NCI-H1694 treated with DMSO at 0.1 percent for 48 hours (cell line): ENCODE measurements at regions not wholly inside any gene's neighbourhood (a gene's known extent, or its start where the extent isn't known, plus 50 kb on each side); places are given as distances from the start of the nearest gene placed in this dataset.
"Not testable (repeated sequence)": the region's sequence is repeated elsewhere in the genome, so short reads cannot be mapped to it uniquely, and the experiment has no call there.

Experiments used
- DNase-seq: peaks from one replicate; lab custom pipeline; 2025; lab: John Stamatoyannopoulos, UW

DNA sequence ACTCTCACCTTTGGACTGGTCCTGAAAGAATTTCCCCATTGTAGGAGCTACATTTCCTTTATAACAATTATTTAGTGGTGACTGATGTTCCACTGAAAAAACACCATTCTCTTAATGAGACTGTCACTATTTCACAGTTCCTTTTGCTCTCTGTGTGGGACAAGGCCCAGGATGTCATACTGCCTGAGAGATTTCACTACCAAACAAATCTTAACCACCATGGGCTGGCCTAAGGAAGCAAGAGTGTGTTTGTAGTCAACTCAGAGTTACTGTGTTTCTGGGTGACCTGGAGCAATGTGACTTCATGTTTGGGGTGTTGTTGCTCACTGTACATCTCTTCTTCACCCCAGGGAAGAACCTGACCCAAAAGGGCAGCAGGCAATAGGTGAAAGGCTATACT lies 50.1 kb upstream of the ZNF608 start:
- DNase-seq = no peak

GRCh38 chr5:124797665-124798087 lies 51.2 kb upstream of the ZNF608 start:
- no peak for DNase-seq

DNA sequence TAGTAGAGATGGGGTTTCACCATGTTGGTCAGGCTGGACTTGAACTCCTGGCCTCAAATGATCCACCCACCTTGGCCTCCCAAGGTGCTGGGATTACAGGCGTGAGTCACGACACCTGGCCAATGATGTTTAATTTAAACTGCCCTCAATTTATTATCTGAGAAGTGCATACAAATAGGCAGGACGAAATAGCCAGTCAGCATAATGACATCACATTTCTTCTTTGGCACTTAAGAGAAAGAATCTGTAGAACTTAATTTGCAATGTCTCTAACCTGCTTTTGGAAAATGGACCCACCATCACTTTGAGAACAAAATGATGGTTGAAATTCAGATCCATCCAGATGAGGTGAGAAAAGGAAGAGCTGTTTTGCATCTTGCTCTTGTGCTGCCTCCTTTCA lies 52.5 kb upstream of the ZNF608 start:
- DNase-seq = no peak

DNA sequence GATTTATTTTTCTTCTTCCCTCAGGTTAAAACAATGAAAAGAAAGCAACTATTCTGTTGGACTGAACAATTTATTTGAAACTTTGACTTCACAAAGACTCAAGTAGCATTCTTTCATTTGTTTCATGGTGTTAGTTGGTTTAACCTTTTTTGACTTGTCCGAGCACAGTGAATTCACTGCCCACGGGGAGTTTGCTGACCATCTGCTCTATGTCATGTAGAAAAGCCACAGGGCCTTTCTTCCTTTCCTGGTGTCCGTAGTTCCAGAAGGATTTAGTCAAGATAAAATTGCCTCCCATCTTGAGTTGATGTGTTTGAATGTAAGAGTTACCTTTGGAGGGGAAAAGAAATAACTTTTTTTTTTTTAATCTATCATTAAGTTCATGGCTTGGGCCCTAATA lies 55.1 kb upstream of the ZNF608 start:
- no peak for DNase-seq

DNA sequence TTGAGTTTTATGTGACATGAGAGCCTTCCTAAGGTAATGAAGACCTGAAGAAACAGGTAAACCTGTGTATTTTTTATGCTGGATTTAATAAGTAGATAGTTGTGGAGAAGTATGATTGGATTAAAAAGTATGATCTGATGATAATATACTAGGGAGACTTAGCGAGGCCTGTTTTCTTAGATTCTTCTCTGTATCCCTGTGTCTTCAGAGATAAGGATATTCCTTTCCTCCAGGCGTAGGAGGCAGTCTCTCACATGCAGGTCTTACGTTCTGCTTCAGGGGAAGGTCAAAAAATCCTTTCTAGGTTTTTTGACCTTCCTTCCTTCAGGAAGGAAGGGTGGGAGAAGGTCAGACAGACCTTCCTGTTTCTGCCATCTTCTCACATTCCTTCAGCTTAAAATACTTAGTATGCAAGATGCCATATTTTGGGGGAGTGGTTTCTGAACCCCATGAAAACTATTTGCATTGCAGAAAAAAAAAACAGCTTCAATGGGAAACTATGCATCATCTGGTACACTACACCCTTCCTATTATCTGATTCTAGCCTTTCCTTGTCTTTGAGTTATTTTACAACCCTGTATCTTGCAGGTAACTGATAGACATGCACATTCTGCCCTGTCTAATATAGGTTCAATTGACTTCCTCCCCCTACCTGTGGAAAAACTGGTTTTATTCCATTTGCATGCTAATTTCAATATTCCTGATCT lies 57.3 kb upstream of the ZNF608 start:
- no peak for DNase-seq

DNA sequence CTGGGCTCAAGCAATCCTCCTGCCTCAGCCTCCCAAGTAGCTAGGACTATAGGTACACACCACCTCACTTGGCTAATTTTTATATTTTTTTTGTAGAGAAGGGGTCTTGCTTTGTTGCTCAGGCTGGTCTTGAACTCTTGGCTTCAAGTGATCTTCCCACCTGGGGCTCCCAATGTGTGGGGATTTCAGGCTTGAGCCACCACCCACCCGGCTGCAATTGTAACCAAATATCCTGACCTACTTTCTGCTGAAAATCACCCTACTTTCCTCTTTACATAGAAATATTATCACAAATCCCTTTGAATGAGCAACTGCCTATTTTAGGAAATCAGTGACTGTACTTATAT lies 59.6 kb upstream of the ZNF608 start:
- DNase-seq = no peak

DNA sequence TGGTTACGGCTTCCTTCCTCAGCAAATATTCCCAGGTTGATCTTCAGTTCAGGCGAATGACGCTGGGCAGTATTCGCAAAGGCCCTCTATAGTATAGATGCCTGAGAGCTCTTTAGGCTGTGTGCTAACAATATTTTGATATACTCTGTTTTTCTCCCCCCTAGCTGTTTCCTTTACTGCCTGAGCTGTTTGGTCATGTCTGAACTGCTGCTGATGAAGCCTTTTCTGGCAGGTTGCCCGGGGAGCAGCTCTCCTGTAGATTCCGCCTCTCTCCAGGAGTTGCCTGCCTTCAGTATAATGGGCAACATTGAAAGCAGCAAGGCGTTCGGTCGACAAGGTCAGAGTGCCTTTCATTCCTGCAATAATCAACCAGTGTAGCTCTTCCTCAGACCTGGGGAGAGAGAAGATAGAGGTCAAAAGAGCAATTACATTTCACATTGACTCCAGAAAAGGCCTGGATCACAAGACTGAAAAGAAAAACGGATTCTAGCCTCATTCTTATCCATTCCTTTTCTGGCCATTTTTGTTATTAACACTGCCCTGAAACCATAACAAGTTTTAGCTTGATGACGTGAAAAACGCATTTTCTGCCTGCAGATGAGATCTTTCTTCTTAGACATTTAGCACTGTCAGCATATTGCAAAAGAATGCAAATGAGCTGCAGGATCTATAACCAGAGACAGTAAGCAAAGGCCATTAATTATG lies 60.1 kb upstream of the ZNF608 start:
- peak; percentile 98 for DNase-seq

GRCh38 chr5:124808842-124809268 lies 62.4 kb upstream of the ZNF608 start:
- no peak for DNase-seq

DNA sequence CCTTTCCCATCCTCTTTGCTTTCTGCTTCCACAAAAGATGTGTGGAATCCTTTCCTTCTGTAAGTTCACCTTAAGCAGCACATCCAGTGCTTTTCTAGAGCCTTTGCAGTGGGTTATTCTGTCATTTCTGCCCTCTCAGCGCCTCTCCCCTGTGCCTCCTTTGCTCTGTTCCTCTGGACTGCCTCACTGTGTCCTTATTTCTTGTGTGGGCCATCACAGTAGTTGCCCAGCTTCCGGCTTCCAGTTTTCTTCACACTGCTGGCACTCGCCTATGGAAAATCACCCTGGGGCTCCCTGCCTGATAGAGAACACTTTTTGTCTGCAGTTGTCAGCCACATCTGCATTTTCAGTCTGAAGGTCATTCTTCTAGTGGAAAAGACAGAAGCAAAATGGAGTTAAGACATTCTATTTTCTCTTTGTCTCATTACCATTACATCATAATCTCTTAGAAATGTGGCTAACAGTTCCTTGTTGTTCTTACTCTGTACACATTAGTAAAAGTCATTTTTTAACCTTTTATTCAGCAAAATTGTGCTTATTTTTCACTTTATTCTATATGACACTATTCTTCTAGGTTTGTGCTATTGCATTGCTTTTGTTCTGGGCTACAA lies 64.1 kb upstream of the ZNF608 start:
- DNase-seq = no peak

- DNase-seq = no peak
These were observed 66.4 kb upstream of the ZNF608 start for GRCh38 chr5:124812771-124813358.

GRCh38 chr5:124816381-124816780 lies 69.9 kb upstream of the ZNF608 start:
- DNase-seq = no peak

GRCh38 chr5:124819201-124819600 lies 72.8 kb upstream of the ZNF608 start:
- DNase-seq = no peak

DNA sequence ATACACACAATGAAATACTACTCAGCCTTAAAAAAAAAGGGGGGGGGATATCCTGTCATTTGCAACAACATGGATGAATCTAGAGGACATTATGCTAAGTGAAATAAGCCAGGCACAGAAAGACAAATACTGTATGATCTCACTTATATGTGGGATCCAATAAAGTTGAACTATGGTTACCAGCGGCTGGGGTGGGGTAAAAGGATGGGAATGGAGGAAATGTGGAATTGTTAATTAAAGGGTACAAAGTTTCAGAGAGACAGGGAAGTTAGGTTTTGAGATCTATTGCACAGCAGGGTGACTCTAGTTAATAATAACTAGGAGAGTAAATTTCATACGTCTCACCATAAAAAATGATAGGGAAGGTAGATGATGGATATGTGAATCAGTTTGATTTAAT lies 76.2 kb upstream of the ZNF608 start:
- no peak for DNase-seq

DNA sequence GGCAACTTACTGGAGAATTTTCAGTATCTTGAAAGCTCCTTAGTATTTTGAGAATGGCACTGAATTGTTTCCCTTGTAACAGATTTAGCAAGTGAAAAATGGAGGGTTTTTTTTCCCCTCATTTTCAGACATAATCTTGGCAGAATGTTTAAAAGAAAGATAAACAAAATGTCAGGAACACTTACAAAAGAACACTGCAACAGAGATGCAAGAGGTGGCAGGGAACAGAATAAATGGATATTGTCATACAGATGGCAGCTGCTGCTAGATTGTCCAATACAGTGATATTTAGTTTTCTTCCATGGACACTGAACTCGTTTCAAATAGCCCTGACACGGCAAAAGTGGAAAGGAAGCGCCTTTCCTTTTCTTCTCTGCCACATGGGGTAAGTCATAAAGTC lies 76.9 kb upstream of the ZNF608 start:
- no peak for DNase-seq

DNA sequence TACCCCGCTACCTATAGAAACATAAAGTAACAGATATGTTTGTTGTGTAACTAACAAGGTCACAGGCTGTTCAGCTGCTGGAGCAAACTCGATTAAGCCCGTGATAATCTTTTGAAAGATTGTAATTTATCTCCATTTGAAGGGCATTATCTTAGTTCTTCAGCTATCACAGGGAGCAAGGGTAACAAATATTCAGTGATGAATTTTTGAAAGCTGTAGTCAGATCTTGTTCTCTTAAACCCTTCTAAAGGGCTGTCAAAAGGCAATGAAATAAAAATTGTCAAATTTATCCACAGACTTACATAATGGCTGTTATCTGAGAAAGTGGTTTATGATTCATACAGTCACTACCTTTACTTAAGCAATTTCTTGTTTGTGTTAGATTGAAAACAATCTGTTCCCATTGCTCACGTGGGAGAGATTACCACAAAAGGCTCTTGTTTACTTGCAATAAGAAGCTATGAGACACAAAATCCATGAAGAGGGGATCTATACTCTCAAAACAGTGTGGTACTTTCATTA lies 78.3 kb upstream of the ZNF608 start:
- DNase-seq = peak; percentile 17

- DNase-seq = no peak
These were observed 79.0 kb upstream of the ZNF608 start for GRCh38 chr5:124825250-124825982.

- DNase-seq = no peak
These were observed 79.5 kb upstream of the ZNF608 start for GRCh38 chr5:124825983-124826337.

GRCh38 chr5:124828731-124829234 lies 82.3 kb upstream of the ZNF608 start:
- DNase-seq = no peak

DNA sequence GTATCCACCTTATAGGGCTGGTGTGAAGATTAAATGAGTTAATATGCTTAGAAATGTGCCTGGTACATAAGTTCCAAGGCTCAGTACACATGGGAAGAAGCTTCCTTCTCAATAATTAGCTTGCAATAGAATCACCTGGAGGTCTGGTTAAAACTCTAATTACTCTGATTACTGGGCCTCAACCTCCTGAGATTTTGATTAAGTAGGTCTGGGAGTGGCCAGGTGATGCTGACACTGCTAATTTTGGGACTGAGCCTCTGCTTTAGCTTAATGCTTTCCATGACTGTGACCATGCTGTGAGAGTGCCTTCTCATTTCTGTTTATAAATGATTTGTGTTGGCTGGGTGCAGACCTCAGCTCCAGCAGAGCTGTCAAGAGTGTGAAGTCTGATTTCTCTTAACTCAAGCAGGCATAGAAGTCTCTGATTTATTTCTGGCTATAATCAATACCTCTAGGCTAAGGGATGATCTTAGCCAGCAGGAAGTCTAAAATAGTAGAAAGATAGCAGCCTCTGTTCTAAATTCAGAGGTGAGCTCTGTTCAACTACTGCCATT lies 85.3 kb upstream of the ZNF608 start:
- no peak for DNase-seq

- no peak for DNase-seq
These were observed 86.1 kb upstream of the ZNF608 start for GRCh38 chr5:124832510-124832909.

GRCh38 chr5:124836314-124836713 lies 89.9 kb upstream of the ZNF608 start:
- DNase-seq = not testable (repeated sequence)
